Neuron (in vitro differentiated cells): ENCODE measurements at regions not wholly inside any gene's neighbourhood (a gene's known extent, or its start where the extent isn't known, plus 50 kb on each side); places are given as distances from the start of the nearest gene placed in this dataset.

Experiments used
- H2AFZ ChIP-seq: one replicate; pipeline ENCODE4 v1.6.1; 2013; ENCODE audit warnings: low read depth, mild to moderate bottlenecking, inconsistent platforms, low read length, moderate library complexity
- H3K27me3 ChIP-seq: one replicate; pipeline ENCODE4 v1.6.1; 2013; ENCODE audit warnings: low read length; ENCODE audit not compliant: insufficient read depth
- H3K36me3 ChIP-seq: one replicate; pipeline ENCODE4 v1.6.1; 2013; ENCODE audit warnings: low read length; ENCODE audit not compliant: insufficient read depth
- H3K4me1 ChIP-seq: one replicate; pipeline ENCODE4 v1.6.1; 2013; ENCODE audit warnings: low read length; ENCODE audit not compliant: insufficient read depth
- H3K4me3 ChIP-seq: 2 replicates; pipeline ENCODE4 v1.5.1; 2013; ENCODE audit warnings: mild to moderate bottlenecking, low read length, moderate library complexity
- H3K9me3 ChIP-seq: one replicate; pipeline ENCODE4 v1.6.1; 2013; ENCODE audit warnings: low read length

DNA sequence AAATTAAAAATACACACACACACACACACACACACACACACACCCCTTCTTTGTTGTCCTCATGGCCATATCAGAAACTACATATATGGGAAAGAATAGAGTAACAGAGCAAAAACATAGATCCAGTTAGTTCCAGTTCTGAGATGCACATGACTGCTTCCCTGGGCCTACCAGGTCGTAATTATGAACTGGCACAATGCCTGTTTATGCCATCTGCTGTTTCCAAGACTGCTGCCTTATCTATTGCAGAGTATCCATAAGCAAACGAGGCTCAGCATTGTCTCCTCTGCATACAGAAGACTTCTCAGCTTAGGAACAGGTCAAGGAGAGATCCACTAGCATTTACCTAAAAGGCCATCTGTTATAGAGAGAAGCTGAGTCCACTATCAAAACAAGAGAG, 789.0 kb downstream of the TECRL start:
- H3K9me3 ChIP-seq, result no peaks in the 10 kb centered on the region
- no peak overlapping the region for H3K4me3 ChIP-seq
- H2AFZ ChIP-seq, result peak overlapping the region; percentile 60
- no peaks in the 10 kb centered on the region for H3K4me1 ChIP-seq
- no peaks in the 10 kb centered on the region for H3K27me3 ChIP-seq
- H3K36me3 ChIP-seq, result no peaks in the 10 kb centered on the region

DNA sequence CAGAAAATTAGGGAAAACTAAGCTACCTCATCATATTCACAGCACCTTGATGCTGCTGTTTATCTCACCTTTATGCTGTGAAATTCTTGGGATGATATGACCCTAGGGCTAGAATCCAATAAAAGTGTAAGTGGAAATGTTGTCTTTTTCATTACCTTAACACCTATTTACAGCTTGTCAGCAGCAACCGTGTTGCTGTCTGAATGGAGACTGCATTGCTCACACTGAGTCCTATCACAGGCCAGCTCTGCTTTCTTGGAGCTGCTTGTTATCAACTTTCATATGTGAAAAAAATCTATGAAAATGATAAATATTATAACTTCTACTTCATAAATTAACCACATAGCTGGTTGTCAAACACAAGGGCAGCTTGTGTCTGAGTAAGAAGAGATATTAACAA, 789.5 kb downstream of the TECRL start:
- Histone ChIP-seq H3K4me1 (no peaks in the 10 kb centered on the region), H3K36me3 (no peaks in the 10 kb centered on the region), H3K27me3 (no peaks in the 10 kb centered on the region), H2AFZ (peak overlapping the region; percentile 60), H3K4me3 (no peak overlapping the region), H3K9me3 (no peaks in the 10 kb centered on the region)

DNA sequence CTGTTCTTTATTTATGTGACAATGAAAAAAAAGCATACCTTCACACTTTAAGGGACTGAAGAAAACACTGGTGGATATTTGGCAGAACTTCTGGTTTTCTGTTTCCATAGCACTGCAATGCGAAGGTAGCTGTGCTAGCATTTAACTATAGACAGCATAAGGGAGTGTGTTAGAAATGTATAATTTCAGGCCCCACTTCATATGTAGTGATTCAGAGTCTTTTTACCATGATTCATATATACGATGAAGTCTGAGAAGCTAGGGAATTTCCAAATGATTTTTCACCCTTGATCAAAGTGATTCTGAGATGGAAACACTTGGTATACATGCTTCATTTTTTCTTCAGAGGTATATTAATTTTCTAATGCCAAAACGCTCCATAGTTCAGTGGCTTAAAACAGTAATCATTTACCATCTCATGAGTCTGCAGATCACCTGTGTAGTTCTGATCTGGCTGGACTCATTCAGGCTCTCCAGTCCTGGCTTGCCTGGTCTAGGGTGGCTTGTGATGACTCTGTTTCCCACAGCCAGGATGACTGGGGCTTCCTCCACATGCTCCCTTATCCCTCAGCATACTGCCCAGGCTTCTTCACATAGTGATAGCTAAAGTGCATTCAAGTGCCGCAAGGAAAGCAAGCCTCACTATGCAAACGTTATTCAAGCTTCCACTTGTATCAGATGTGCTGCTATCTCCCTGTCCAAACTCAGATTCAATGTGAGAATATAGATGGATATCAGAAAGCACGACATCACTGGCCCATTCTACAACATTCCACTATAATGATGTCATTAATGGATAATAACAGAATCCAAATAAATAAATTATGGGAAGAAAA, 790.1 kb downstream of the TECRL start:
- H3K9me3 ChIP-seq, result no peaks in the 10 kb centered on the region
- no peaks in the 10 kb centered on the region for H3K27me3 ChIP-seq
- no peaks in the 10 kb centered on the region for H3K4me1 ChIP-seq
- H2AFZ ChIP-seq, result peak overlapping the region; percentile 60
- no peaks in the 10 kb centered on the region for H3K36me3 ChIP-seq
- H3K4me3 ChIP-seq, result no peak overlapping the region

DNA sequence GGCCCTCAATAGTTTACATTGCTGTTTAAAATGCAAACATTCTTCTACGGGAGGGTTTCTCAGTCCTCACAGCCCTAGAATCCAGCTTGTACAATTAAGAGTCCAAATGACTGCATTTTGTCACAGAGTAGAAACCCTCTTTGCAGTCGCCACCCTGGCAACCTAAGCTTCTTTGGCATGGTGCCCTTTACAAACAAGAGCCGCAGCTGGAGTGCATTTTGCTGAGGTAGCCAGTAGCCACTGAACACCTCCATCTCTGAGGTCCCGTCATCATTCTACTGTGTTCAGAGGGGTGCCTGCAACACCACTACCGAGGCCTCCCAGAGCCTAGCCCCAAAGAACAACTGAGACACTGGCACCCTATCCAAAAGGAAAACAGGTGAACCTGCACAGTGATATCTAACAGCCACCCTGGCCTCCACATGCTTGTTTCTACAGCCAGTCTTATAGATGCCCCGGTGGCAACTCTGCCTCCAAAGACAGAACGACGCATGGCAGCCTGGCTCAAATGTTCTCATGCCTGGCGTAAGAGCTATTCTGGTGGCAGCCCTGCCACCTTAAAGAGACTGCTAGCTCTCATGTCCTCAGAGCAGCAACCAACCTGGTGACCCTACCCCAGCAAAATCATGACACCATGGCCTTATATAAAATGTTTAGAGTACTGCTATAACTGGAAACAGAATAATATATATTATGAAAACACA, 801.9 kb downstream of the TECRL start:
- H3K9me3 ChIP-seq, result no peaks in the 10 kb centered on the region
- H3K4me3 ChIP-seq, result no peak overlapping the region
- no peaks in the 10 kb centered on the region for H3K4me1 ChIP-seq
- no peaks in the 10 kb centered on the region for H3K36me3 ChIP-seq
- no peak overlapping the region for H2AFZ ChIP-seq
- H3K27me3 ChIP-seq, result no peaks in the 10 kb centered on the region

DNA sequence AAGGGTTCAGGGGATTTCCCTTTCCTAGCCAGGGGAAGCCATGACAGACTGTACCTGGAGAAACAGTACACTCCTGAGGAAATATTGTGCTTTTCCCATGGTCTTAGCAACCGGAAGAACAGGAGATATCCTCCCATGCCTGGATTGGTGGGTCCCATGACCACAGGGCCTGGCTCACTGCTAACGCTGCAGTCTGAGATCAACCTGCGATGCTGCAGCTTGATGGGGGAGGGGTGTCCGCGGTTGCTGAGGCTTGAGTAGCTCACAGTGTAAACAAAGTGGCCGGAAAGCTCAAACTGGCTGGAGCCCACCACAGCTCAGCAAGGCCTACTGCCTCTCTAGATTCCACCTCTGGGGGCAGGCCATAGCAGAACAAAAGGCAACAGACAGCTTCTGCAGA, 819.5 kb downstream of the TECRL start:
- Histone ChIP-seq H2AFZ (peak overlapping the region; percentile 34), H3K27me3 (no peaks in the 10 kb centered on the region), H3K36me3 (no peaks in the 10 kb centered on the region), H3K4me1 (no peaks in the 10 kb centered on the region), H3K9me3 (peaks cover 2% of the 10 kb centered on the region), H3K4me3 (no peak overlapping the region)

DNA sequence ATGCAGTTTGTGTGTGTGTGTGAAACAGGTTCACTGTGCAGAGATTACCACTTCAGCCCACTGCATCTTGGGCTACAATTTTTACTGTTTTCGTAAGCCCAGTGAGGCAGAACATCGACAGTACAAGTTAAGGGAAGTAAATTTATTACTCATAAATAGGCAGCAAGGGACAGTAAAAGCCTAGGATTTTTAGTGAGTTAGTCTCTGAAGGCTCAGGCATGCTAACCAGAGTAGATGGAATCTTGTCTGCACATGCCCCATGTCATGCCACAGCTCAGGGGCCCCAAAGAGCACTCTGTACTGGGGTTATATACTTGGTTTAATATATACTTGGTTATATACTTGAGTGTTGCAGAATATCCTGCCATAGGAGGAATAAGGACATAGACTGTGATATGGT, 825.7 kb downstream of the TECRL start:
- no peaks in the 10 kb centered on the region for H3K4me1 ChIP-seq
- H3K9me3 ChIP-seq, result no peaks in the 10 kb centered on the region
- H3K36me3 ChIP-seq, result no peaks in the 10 kb centered on the region
- H3K4me3 ChIP-seq, result no peak overlapping the region
- no peak overlapping the region for H2AFZ ChIP-seq
- H3K27me3 ChIP-seq, result no peaks in the 10 kb centered on the region

DNA sequence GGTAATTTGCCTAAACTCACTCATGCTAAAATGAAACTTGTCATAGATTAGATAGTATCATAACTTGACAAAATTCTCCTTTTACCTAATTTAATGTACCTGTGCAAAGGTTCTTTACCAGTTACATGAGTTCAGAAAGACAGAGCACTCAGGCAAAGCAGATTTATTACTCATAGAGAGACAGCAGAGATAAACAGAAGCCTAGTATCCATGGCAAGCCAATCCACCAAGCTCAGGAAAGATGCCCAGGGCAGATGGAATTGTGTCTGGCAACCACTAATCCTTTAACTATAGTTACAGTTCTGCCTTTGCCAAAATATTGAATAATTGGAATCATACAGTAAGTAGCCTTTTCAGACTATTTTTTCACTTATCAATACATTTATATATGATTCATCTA, 826.2 kb downstream of the TECRL start:
- H3K27me3 ChIP-seq, result no peaks in the 10 kb centered on the region

DNA sequence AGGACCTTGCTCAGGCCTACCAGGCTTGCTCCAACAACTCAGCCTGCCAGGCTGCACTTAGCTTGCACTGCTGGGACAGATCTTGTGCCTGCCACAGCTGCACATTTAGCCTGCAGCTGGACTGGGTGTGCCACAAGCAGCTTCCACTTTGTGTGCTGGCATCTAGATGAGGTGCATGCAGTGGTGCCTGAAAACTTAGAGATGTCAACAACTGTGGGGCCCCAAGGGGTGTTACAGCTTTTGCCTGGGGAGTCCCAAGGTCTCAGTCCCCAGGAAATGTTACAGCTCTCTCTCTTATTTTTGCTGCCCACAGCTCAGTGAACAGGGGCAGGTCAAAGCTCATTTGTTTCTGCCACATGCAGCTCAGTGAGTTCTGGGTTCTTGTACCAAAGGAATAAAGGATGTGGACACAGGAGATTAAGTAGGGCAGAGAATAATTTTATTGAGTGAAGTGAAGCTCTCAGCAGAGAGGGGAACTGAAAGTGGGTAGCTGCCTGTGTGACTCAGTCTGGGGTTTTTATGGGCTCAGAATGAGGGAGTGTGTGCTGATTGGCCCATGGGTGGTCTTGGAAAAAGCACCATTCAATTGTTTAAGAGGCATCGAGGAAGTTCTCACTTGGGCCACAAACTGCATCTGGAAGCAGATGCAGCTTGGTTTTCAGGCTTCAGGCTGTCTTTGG, 828.3 kb downstream of the TECRL start:
- H3K27me3 ChIP-seq, result no peaks in the 10 kb centered on the region
- no peak overlapping the region for H2AFZ ChIP-seq

More for the DNA sequence above, 826.2 kb downstream of the TECRL start:
- Histone ChIP-seq H3K36me3 (no peaks in the 10 kb centered on the region), H2AFZ (no peak overlapping the region), H3K4me1 (no peaks in the 10 kb centered on the region), H3K4me3 (no peak overlapping the region), H3K9me3 (no peaks in the 10 kb centered on the region)

DNA sequence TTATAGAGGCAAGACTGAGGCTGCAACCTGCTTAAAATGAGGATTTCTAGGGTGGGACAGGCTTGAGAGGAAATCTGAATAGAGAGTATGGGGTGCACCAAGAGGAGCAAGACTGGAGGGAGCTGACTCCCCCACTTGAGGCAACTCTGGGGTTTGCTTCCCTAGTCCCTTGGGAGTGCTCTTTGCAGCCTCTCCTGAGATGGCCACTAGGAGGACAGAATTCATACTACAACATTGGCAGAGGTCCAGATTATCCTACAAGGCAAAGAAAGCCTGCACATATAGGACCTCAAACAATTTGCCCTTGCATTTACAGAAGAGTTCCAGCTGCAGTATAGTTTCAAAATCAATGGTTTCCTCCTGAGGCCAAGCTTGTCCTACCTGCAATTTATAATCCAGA, 830.9 kb downstream of the TECRL start:
- Histone ChIP-seq H2AFZ (no peak overlapping the region), H3K4me3 (no peak overlapping the region), H3K27me3 (no peaks in the 10 kb centered on the region), H3K9me3 (no peaks in the 10 kb centered on the region), H3K36me3 (no peaks in the 10 kb centered on the region), H3K4me1 (no peaks in the 10 kb centered on the region)

More for the DNA sequence above, 828.3 kb downstream of the TECRL start:
- Histone ChIP-seq H3K9me3 (no peaks in the 10 kb centered on the region), H3K4me3 (no peak overlapping the region), H3K36me3 (no peaks in the 10 kb centered on the region), H3K4me1 (no peaks in the 10 kb centered on the region)

DNA sequence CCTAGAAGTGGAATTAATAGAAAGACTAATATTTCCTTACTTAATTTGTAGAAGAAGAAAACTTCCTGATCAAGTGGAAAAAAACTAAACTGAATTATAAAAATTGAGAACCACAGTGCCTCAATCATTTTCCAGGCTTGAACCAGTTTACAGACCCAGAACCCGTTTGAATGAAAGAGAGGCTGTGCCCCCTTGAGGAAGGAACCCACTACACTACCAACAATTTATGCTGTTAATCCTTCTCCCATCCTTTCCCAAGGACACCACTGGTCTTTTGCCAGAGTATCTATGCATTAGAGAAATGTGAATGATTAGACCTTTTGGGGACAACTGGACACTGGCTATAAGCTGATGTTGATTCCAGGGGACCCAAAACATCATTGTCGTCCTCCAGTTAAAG, 842.6 kb downstream of the TECRL start:
- Histone ChIP-seq H3K4me1 (no peaks in the 10 kb centered on the region), H2AFZ (no peak overlapping the region), H3K36me3 (no peaks in the 10 kb centered on the region), H3K4me3 (no peak overlapping the region), H3K9me3 (no peaks in the 10 kb centered on the region), H3K27me3 (no peaks in the 10 kb centered on the region)

DNA sequence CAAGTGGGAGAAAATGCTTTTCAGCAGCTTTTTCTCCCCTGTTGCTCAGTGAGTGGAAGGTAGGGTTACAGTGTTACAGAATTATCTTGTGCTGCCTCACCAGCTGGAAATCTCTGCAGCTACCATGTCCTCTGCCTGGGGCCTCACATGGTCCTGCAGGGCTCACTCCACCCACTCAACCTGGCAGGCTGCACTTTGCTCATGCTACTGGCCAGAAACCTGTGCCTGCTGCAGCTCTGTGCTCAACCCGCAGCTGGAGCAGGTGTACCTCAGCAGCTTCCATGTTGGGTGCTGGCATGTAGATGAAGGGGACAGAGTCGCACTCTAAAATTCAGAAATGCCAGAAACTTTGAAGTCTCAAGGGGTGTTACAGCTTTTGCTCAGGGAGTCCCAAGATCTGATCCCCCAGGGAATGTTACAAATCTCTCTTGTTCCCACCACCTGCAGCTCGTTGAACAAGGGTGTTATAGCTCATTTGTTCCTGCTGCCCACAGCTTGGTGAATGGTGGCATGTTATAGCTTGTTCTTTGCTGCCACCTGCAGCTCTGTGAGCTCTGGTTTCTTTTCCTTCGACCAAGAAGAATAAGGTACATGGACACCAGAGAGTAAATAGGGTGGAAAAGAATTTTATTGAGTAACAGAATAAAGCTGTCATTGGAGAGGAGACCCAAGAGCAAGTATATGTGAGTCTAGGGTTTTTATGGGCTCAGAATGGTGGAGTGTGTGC, 845.8 kb downstream of the TECRL start:
- Histone ChIP-seq H3K27me3 (no peaks in the 10 kb centered on the region), H3K4me1 (no peaks in the 10 kb centered on the region), H3K4me3 (no peak overlapping the region), H2AFZ (peak overlapping the region; percentile 43), H3K9me3 (no peaks in the 10 kb centered on the region), H3K36me3 (no peaks in the 10 kb centered on the region)

DNA sequence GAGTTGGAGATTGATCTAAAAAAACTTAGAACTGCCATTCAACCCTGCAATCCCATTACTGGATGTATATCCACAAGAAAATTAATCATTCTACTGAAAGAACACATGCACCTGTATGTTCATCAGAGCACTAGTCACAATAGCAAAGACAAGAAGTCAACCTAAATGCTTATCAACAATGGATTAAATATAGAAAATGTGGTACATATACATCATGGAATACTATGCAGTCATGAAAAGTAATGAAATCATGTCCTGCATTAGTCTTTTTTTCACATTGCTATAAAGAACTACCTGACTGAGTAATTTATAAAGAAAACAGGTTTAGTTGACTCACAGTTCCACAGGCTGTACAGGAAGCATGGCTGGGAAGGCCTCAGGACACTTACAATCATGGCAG, 850.5 kb downstream of the TECRL start:
- Histone ChIP-seq H3K9me3 (no peaks in the 10 kb centered on the region), H3K4me3 (no peak overlapping the region), H3K4me1 (no peaks in the 10 kb centered on the region), H2AFZ (no peak overlapping the region), H3K27me3 (no peaks in the 10 kb centered on the region), H3K36me3 (no peaks in the 10 kb centered on the region)

DNA sequence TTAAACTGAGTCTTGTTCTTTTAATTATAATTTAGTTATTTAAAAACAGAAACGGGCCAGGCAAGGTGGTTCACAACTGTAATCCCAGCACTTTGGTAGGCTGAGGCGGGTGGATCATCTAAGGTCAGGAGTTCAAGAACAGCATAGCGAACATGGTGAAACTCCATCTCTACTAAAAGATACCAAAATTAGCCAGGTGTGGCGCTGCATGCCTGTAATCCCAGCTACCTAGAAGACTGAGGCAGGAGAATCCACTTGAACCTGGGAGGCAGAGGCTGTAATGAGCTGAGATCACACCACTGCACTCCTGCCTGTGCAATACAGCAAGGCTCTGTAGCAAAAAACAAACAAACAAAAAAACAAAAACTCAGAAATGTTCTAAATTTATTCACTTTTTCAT, 852.9 kb downstream of the TECRL start:
- no peak overlapping the region for H2AFZ ChIP-seq
- no peaks in the 10 kb centered on the region for H3K4me1 ChIP-seq
- no peaks in the 10 kb centered on the region for H3K9me3 ChIP-seq
- no peaks in the 10 kb centered on the region for H3K27me3 ChIP-seq
- H3K4me3 ChIP-seq, result no peak overlapping the region
- no peaks in the 10 kb centered on the region for H3K36me3 ChIP-seq
